COLO668 (cell line): ENCODE measurements at regions not wholly inside any gene's neighbourhood (a gene's known extent, or its start where the extent isn't known, plus 50 kb on each side); places are given as distances from the start of the nearest gene placed in this dataset.
"Not testable (repeated sequence)": the region's sequence is repeated elsewhere in the genome, so short reads cannot be mapped to it uniquely, and the experiment has no call there.

Experiments
- DNase-seq: peaks from one replicate; lab custom pipeline; 2025; ENCODE audit not compliant: unreplicated experiment; lab: John Stamatoyannopoulos, UW

GRCh38 chr21:17352996-17353655 lies 159.7 kb upstream of the CXADR start:
- peak; percentile 78 for DNase-seq

- DNase-seq = peak; percentile 77
Measured at GRCh38 chr21:17359781-17360180, 153.1 kb upstream of the CXADR start.

GRCh38 chr21:17368748-17369363 lies 144.0 kb upstream of the CXADR start:
- DNase-seq = no peak

- peak; percentile 12 for DNase-seq
Measured at GRCh38 chr21:17370263-17370662, 142.6 kb upstream of the CXADR start.

GRCh38 chr21:17370916-17371315 lies 141.9 kb upstream of the CXADR start:
- no peak for DNase-seq

- no peak for DNase-seq
Measured at GRCh38 chr21:17371450-17371849, 141.4 kb upstream of the CXADR start.

GRCh38 chr21:17372200-17372599 lies 140.6 kb upstream of the CXADR start:
- DNase-seq = no peak

- no peak for DNase-seq
Measured at GRCh38 chr21:17386498-17386897, 126.3 kb upstream of the CXADR start.

GRCh38 chr21:17387030-17387617 lies 125.7 kb upstream of the CXADR start:
- DNase-seq = peak; percentile 50

GRCh38 chr21:17388226-17388625 lies 124.6 kb upstream of the CXADR start:
- DNase-seq = no peak

GRCh38 chr21:17389311-17389710 lies 123.5 kb upstream of the CXADR start:
- no peak for DNase-seq

- DNase-seq = no peak
Measured at GRCh38 chr21:17390569-17390968, 122.3 kb upstream of the CXADR start.

- DNase-seq = peak; percentile 43
Measured at GRCh38 chr21:17391811-17392340, 121.0 kb upstream of the CXADR start.

- DNase-seq = peak; percentile 47
Measured at GRCh38 chr21:17393413-17393812, 119.4 kb upstream of the CXADR start.

- no peak for DNase-seq
Measured at GRCh38 chr21:17396948-17397347, 115.9 kb upstream of the CXADR start.

GRCh38 chr21:17397703-17398102 lies 115.1 kb upstream of the CXADR start:
- DNase-seq = no peak

- DNase-seq = not testable (repeated sequence)
Measured at GRCh38 chr21:17398954-17399353, 113.9 kb upstream of the CXADR start.

GRCh38 chr21:17402937-17403336 lies 109.9 kb upstream of the CXADR start:
- no peak for DNase-seq

- no peak for DNase-seq
Measured at GRCh38 chr21:17406202-17406601, 106.6 kb upstream of the CXADR start.

- no peak for DNase-seq
Measured at GRCh38 chr21:17414766-17415165, 98.1 kb upstream of the CXADR start.

GRCh38 chr21:17416139-17416538 lies 96.7 kb upstream of the CXADR start:
- no peak for DNase-seq

- DNase-seq = no peak
Measured at GRCh38 chr21:17422931-17423330, 89.9 kb upstream of the CXADR start.
